Liver (tissue), 7 donors: ENCODE measurements at regions not wholly inside any gene's neighbourhood (a gene's known extent, or its start where the extent isn't known, plus 50 kb on each side); places are given as distances from the start of the nearest gene placed in this dataset.

ENCODE experiments used
- DNase-seq: peaks from one replicate; pipeline ENCODE4 v3.0.0-alpha.2; 2017; ENCODE audit warnings: low spot score
- H3K27ac ChIP-seq, 2 donors: one replicate each; pipeline ENCODE4 v1.7.0; 2013; ENCODE audit warnings: inconsistent platforms in 2 of 2, low read length in 2 of 2, control low read depth in 1 of 2, low read depth in 1 of 2, mild to moderate bottlenecking in 1 of 2
- H3K27me3 ChIP-seq, 4 donors: one replicate each; pipeline versions ENCODE4 v1.6.1 to v1.7.0; 2013; ENCODE audit warnings: low read length in 3 of 4, inconsistent platforms in 1 of 4, mild to moderate bottlenecking in 1 of 4, moderate library complexity in 1 of 4; ENCODE audit not compliant: control insufficient read depth in 4 of 4, insufficient read depth in 4 of 4
- H3K36me3 ChIP-seq, 4 donors: one replicate each; pipeline versions ENCODE4 v1.6.1 to v1.7.0; 2013; ENCODE audit warnings: low read length in 3 of 4, mild to moderate bottlenecking in 3 of 4, low read depth in 1 of 4, moderate library complexity in 1 of 4; ENCODE audit not compliant: control insufficient read depth in 4 of 4, insufficient read depth in 3 of 4
- H3K4me1 ChIP-seq, 4 donors: one replicate each; pipeline versions ENCODE4 v1.6.1 to v1.7.0; 2013; ENCODE audit warnings: low read length in 3 of 4, mild to moderate bottlenecking in 3 of 4, moderate library complexity in 1 of 4; ENCODE audit not compliant: control insufficient read depth in 4 of 4, insufficient read depth in 4 of 4
- H3K4me3 ChIP-seq, 3 donors: one replicate each; pipeline versions ENCODE4 v1.6.1 to v1.7.0; 2013; ENCODE audit warnings: low read length in 3 of 3, control low read depth in 1 of 3, low read depth in 1 of 3, mild to moderate bottlenecking in 1 of 3
- H3K9ac ChIP-seq, 2 donors: one replicate each; pipeline ENCODE4 v1.7.0; 2013; ENCODE audit warnings: low read length in 2 of 2, mild to moderate bottlenecking in 2 of 2, moderate library complexity in 2 of 2, control low read depth in 1 of 2, low read depth in 1 of 2
- H3K9me3 ChIP-seq, 4 donors: one replicate each; pipeline versions ENCODE4 v1.6.1 to v1.7.0; 2013; ENCODE audit warnings: low read length in 3 of 4; ENCODE audit not compliant: control insufficient read depth in 4 of 4
- EGR1 ChIP-seq, 2 donors: IDR thresholded peaks; 2 replicates each; pipeline ENCODE4 v1.6.1; 2016 to 2018; ENCODE audit warnings: antibody characterized with exemption in 2 of 2, low read depth in 2 of 2
- NR2F2 ChIP-seq: IDR thresholded peaks from 2 replicates; pipeline ENCODE4 v1.6.1; 2016; ENCODE audit warnings: antibody characterized with exemption
- RXRA ChIP-seq, 2 donors: IDR thresholded peaks; 2 replicates each; pipeline ENCODE4 v1.6.1; 2017 to 2018; ENCODE audit warnings: antibody characterized with exemption in 2 of 2, mild to moderate bottlenecking in 1 of 2
- TAF1 ChIP-seq: conservative IDR thresholded peaks from 2 replicates; pipeline ENCODE4 v1.6.1; 2016; ENCODE audit warnings: antibody characterized with exemption, mild to moderate bottlenecking
- WGBS: extraction: QIAGEN DNeasy Blood & Tissue Kit; methylation state at CpG from one replicate; pipeline ENCODE4 v1.1.7; 2013; 5-methylcytosine and 5-hydroxymethylcytosine counted together
- TF ChIP-seq, protein P1 (sequence below): IDR thresholded peaks from 2 replicates; pipeline ENCODE4 v1.6.1; 2016; ENCODE audit warnings: antibody characterized with exemption
- TF ChIP-seq, protein P2 (sequence below): IDR thresholded peaks from 2 replicates; pipeline ENCODE4 v1.6.1; 2016; ENCODE audit warnings: antibody characterized with exemption, mild to moderate bottlenecking
- TF ChIP-seq, protein P3 (sequence below): IDR thresholded peaks from 2 replicates; pipeline ENCODE4 v1.6.1; 2016; ENCODE audit warnings: antibody characterized with exemption
- TF ChIP-seq, protein P4 (sequence below): IDR thresholded peaks from 2 replicates; pipeline ENCODE4 v1.6.1; 2016; ENCODE audit warnings: antibody characterized with exemption
- donor health status: healthy.
- donor health status: healthy.
- donor health status: healthy.
- donor health status: healthy.

DNA sequence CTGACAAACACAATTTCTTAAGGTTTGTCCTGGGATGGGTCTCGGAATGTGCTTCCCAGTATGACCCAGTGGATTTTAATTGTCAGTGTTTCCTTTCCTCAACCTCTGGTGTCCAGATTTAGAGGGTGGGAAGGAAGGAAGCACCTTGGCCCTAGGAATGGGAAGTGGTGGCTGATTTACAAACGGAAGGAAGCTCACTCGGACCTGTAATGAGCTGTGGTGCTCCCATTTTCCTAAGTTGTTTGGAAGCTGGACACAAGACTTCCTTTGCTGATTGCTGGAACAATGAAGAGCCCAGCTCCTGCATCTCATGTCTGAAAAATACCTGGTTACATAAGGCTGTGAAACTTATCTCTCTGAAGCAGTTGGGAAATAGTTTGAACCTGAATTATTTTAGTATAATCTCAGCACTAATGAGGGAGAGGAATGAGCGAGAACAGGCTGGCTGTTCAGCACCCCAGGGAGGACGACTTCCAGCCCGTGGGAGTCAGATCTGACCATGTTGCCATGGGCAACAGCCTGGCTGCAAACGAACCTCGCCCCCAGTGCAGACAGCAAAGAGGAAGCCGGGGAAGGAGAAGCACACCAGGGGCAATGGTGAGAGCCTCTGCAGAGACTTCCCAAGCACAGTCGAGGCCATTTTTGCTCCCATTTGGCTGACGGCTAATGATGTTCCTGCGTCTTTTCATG, 74.4 kb upstream of the ASB18 start:
- WGBS: 42% methylated on average over 12 of the region's 12 CpGs
- Histone ChIP-seq H3K36me3 (no peaks in the 10 kb centered on the region), H3K9ac (no peak overlapping the region), H3K9me3 (no peaks in the 10 kb centered on the region), H3K27ac (no peak overlapping the region), H3K4me3 (no peak overlapping the region), H3K4me1 (peaks cover 1 to 10% (median 6%) of the 10 kb centered on the region in 4 donors), H3K27me3 (no peaks in the 10 kb centered on the region)
- TF ChIP-seq, protein P1, sequence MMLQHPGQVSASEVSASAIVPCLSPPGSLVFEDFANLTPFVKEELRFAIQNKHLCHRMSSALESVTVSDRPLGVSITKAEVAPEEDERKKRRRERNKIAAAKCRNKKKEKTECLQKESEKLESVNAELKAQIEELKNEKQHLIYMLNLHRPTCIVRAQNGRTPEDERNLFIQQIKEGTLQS: no peak
- TF ChIP-seq, protein P2, sequence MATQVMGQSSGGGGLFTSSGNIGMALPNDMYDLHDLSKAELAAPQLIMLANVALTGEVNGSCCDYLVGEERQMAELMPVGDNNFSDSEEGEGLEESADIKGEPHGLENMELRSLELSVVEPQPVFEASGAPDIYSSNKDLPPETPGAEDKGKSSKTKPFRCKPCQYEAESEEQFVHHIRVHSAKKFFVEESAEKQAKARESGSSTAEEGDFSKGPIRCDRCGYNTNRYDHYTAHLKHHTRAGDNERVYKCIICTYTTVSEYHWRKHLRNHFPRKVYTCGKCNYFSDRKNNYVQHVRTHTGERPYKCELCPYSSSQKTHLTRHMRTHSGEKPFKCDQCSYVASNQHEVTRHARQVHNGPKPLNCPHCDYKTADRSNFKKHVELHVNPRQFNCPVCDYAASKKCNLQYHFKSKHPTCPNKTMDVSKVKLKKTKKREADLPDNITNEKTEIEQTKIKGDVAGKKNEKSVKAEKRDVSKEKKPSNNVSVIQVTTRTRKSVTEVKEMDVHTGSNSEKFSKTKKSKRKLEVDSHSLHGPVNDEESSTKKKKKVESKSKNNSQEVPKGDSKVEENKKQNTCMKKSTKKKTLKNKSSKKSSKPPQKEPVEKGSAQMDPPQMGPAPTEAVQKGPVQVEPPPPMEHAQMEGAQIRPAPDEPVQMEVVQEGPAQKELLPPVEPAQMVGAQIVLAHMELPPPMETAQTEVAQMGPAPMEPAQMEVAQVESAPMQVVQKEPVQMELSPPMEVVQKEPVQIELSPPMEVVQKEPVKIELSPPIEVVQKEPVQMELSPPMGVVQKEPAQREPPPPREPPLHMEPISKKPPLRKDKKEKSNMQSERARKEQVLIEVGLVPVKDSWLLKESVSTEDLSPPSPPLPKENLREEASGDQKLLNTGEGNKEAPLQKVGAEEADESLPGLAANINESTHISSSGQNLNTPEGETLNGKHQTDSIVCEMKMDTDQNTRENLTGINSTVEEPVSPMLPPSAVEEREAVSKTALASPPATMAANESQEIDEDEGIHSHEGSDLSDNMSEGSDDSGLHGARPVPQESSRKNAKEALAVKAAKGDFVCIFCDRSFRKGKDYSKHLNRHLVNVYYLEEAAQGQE: no peak
- TF ChIP-seq, protein P3, sequence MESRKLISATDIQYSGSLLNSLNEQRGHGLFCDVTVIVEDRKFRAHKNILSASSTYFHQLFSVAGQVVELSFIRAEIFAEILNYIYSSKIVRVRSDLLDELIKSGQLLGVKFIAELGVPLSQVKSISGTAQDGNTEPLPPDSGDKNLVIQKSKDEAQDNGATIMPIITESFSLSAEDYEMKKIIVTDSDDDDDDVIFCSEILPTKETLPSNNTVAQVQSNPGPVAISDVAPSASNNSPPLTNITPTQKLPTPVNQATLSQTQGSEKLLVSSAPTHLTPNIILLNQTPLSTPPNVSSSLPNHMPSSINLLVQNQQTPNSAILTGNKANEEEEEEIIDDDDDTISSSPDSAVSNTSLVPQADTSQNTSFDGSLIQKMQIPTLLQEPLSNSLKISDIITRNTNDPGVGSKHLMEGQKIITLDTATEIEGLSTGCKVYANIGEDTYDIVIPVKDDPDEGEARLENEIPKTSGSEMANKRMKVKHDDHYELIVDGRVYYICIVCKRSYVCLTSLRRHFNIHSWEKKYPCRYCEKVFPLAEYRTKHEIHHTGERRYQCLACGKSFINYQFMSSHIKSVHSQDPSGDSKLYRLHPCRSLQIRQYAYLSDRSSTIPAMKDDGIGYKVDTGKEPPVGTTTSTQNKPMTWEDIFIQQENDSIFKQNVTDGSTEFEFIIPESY: no peak
- TF ChIP-seq RXRA (IDR thresholded peaks at IDR 0.05): no peak
- no peak for TF ChIP-seq TAF1
- TF ChIP-seq, protein P4, sequence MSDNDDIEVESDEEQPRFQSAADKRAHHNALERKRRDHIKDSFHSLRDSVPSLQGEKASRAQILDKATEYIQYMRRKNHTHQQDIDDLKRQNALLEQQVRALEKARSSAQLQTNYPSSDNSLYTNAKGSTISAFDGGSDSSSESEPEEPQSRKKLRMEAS: no peak
- TF ChIP-seq NR2F2: peak; percentile 25
- TF ChIP-seq EGR1 (IDR thresholded peaks at IDR 0.05; ENCODE audit: low read depth in 2 of 2): no peak
- no peak for DNase-seq

DNA sequence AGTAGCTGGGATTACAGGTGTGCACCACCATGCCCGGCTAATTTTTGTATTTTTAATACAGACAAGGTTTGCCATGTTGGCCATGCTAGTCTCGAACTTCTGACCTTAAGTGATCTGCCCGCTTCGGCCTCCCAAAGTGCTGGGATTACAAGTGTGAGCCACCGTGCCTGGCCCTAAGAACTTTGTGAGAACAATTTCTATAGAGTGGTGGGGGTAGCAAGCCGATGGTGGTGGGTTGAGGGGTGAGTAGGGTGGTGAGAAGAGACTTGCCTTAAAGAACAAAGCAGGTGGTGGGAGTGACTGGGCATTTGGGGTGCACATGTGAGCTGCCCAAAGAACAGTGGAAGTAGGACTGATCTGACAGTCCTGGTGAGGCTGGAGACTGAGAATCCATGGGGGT, 76.0 kb upstream of the ASB18 start:
- H3K27ac ChIP-seq: no peak overlapping the region
- TF ChIP-seq, protein P2: no peak
- no peaks in the 10 kb centered on the region for H3K9me3 ChIP-seq
- H3K4me1 ChIP-seq: peaks cover 1 to 10% (median 6%) of the 10 kb centered on the region in 4 donors
- no peak overlapping the region for H3K9ac ChIP-seq
- H3K4me3 ChIP-seq: no peak overlapping the region
- H3K36me3 ChIP-seq: no peaks in the 10 kb centered on the region
- no peaks in the 10 kb centered on the region for H3K27me3 ChIP-seq
- WGBS: 94% methylated on average over 6 of the region's 6 CpGs
- DNase-seq: no peak
